Activated naive CD4-positive, alpha-beta T cell treated with anti-CD3 and anti-CD28 coated beads, Interleukin-2, amount 10 ng/mL, durations not matched to agents 7 days and 5 days (primary cell): ENCODE measurements at regions not wholly inside any gene's neighbourhood (a gene's known extent, or its start where the extent isn't known, plus 50 kb on each side); places are given as distances from the start of the nearest gene placed in this dataset.

Experiments
- CTCF ChIA-PET: fragments of 350-600 bp; sonication (Branson Sonifier 250); formaldehyde crosslinking; loops from one replicate; lab custom pipeline; 2021; ENCODE audit warnings: antibody characterized with exemption; lab: Charles Lee
- DNase-seq: peaks from one replicate; pipeline ENCODE4 v3.0.0-alpha.2; 2020
- H3K27ac Mint-ChIP-seq: one replicate; pipeline ENCODE4 v1.8.0; 2021; ENCODE audit warnings: mild to moderate bottlenecking, moderate library complexity, mixed read lengths
- H3K27me3 Mint-ChIP-seq: one replicate; pipeline ENCODE4 v1.8.0; 2021; ENCODE audit warnings: mild to moderate bottlenecking, mixed read lengths
- H3K36me3 Mint-ChIP-seq: one replicate; pipeline ENCODE4 v1.8.0; 2021; ENCODE audit warnings: mixed read lengths
- H3K4me1 Mint-ChIP-seq: one replicate; pipeline ENCODE4 v1.8.0; 2021; ENCODE audit warnings: mixed read lengths
- H3K4me3 Mint-ChIP-seq: one replicate; pipeline ENCODE4 v1.8.0; 2021; ENCODE audit warnings: mild to moderate bottlenecking, moderate library complexity, mixed read lengths
- H3K9me3 Mint-ChIP-seq: one replicate; pipeline ENCODE4 v1.8.0; 2021; ENCODE audit warnings: mixed read lengths

GRCh38 chr13:91085127-91085526 is 262.4 kb upstream of the MIR17HG start:
- H3K27me3 Mint-ChIP-seq: no peaks in the 10 kb centered on the region
- no peaks in the 10 kb centered on the region for H3K36me3 Mint-ChIP-seq
- no peaks in the 10 kb centered on the region for H3K4me1 Mint-ChIP-seq
- CTCF ChIA-PET: no interaction called here
- no peak overlapping the region for H3K27ac Mint-ChIP-seq
- H3K9me3 Mint-ChIP-seq: no peaks in the 10 kb centered on the region
- no peak for DNase-seq
- H3K4me3 Mint-ChIP-seq: no peak overlapping the region

- CTCF ChIA-PET: no interaction called here
- no peak overlapping the region for H3K27ac Mint-ChIP-seq
- no peaks in the 10 kb centered on the region for H3K9me3 Mint-ChIP-seq
- no peaks in the 10 kb centered on the region for H3K4me1 Mint-ChIP-seq
- no peak for DNase-seq
- no peaks in the 10 kb centered on the region for H3K36me3 Mint-ChIP-seq
- no peak overlapping the region for H3K4me3 Mint-ChIP-seq
- no peaks in the 10 kb centered on the region for H3K27me3 Mint-ChIP-seq
Measured at GRCh38 chr13:91086936-91087716, 260.4 kb upstream of the MIR17HG start.

GRCh38 chr13:91097269-91097668 is 250.2 kb upstream of the MIR17HG start:
- CTCF ChIA-PET: no interaction called here

GRCh38 chr13:91099877-91100276 is 247.6 kb upstream of the MIR17HG start:
- CTCF ChIA-PET: no interaction called here
- no peaks in the 10 kb centered on the region for H3K36me3 Mint-ChIP-seq
- no peak for DNase-seq
- H3K9me3 Mint-ChIP-seq: no peaks in the 10 kb centered on the region
- no peak overlapping the region for H3K27ac Mint-ChIP-seq
- H3K27me3 Mint-ChIP-seq: no peaks in the 10 kb centered on the region
- H3K4me1 Mint-ChIP-seq: no peaks in the 10 kb centered on the region
- no peak overlapping the region for H3K4me3 Mint-ChIP-seq

More at GRCh38 chr13:91097269-91097668, 250.2 kb upstream of the MIR17HG start:
- H3K4me3 Mint-ChIP-seq: no peak overlapping the region
- no peak overlapping the region for H3K27ac Mint-ChIP-seq
- H3K36me3 Mint-ChIP-seq: no peaks in the 10 kb centered on the region
- no peaks in the 10 kb centered on the region for H3K9me3 Mint-ChIP-seq
- DNase-seq: no peak
- H3K4me1 Mint-ChIP-seq: no peaks in the 10 kb centered on the region
- no peaks in the 10 kb centered on the region for H3K27me3 Mint-ChIP-seq

GRCh38 chr13:91100944-91101343 is 246.5 kb upstream of the MIR17HG start:
- no peak for DNase-seq
- H3K27ac Mint-ChIP-seq: no peak overlapping the region
- CTCF ChIA-PET: no interaction called here
- H3K4me3 Mint-ChIP-seq: no peak overlapping the region
- no peaks in the 10 kb centered on the region for H3K9me3 Mint-ChIP-seq
- H3K27me3 Mint-ChIP-seq: no peaks in the 10 kb centered on the region
- no peaks in the 10 kb centered on the region for H3K36me3 Mint-ChIP-seq
- H3K4me1 Mint-ChIP-seq: no peaks in the 10 kb centered on the region

GRCh38 chr13:91101381-91101780 is 246.1 kb upstream of the MIR17HG start:
- Mint-ChIP-seq H3K36me3 (no peaks in the 10 kb centered on the region), H3K4me3 (no peak overlapping the region), H3K4me1 (no peaks in the 10 kb centered on the region), H3K27ac (no peak overlapping the region), H3K9me3 (no peaks in the 10 kb centered on the region), H3K27me3 (no peaks in the 10 kb centered on the region)
- CTCF ChIA-PET: no interaction called here
- no peak for DNase-seq

- DNase-seq: no peak
- Mint-ChIP-seq H3K4me3 (no peak overlapping the region), H3K27ac (no peak overlapping the region), H3K4me1 (no peaks in the 10 kb centered on the region), H3K9me3 (no peaks in the 10 kb centered on the region), H3K36me3 (no peaks in the 10 kb centered on the region), H3K27me3 (no peaks in the 10 kb centered on the region)
- CTCF ChIA-PET: no interaction called here
Measured at GRCh38 chr13:91105270-91105669, 242.2 kb upstream of the MIR17HG start.

GRCh38 chr13:91106565-91106964 is 240.9 kb upstream of the MIR17HG start:
- CTCF ChIA-PET: interaction anchor here (0.6 kb wide), 1 partner anchor 10 kb away, joined by 3 read pairs; no protein-coding TSS in a partner anchor
- no peaks in the 10 kb centered on the region for H3K27me3 Mint-ChIP-seq
- H3K27ac Mint-ChIP-seq: no peak overlapping the region
- no peaks in the 10 kb centered on the region for H3K9me3 Mint-ChIP-seq
- no peak overlapping the region for H3K4me3 Mint-ChIP-seq
- no peaks in the 10 kb centered on the region for H3K4me1 Mint-ChIP-seq
- no peaks in the 10 kb centered on the region for H3K36me3 Mint-ChIP-seq
- DNase-seq: no peak

- no peaks in the 10 kb centered on the region for H3K9me3 Mint-ChIP-seq
- CTCF ChIA-PET: no interaction called here
- H3K27ac Mint-ChIP-seq: no peak overlapping the region
- DNase-seq: no peak
- H3K27me3 Mint-ChIP-seq: no peaks in the 10 kb centered on the region
- H3K36me3 Mint-ChIP-seq: no peaks in the 10 kb centered on the region
- H3K4me3 Mint-ChIP-seq: no peak overlapping the region
- H3K4me1 Mint-ChIP-seq: no peaks in the 10 kb centered on the region
Measured at GRCh38 chr13:91108315-91108714, 239.2 kb upstream of the MIR17HG start.

- DNase-seq: no peak
- CTCF ChIA-PET: no interaction called here
- H3K27me3 Mint-ChIP-seq: no peaks in the 10 kb centered on the region
- no peak overlapping the region for H3K27ac Mint-ChIP-seq
- no peaks in the 10 kb centered on the region for H3K9me3 Mint-ChIP-seq
- no peaks in the 10 kb centered on the region for H3K36me3 Mint-ChIP-seq
- H3K4me1 Mint-ChIP-seq: no peaks in the 10 kb centered on the region
- no peak overlapping the region for H3K4me3 Mint-ChIP-seq
Measured at GRCh38 chr13:91111476-91112200, 235.8 kb upstream of the MIR17HG start.

- CTCF ChIA-PET: no interaction called here
- Mint-ChIP-seq H3K9me3 (no peaks in the 10 kb centered on the region), H3K36me3 (no peaks in the 10 kb centered on the region), H3K4me3 (no peak overlapping the region), H3K27ac (no peak overlapping the region), H3K4me1 (no peaks in the 10 kb centered on the region), H3K27me3 (no peaks in the 10 kb centered on the region)
- no peak for DNase-seq
Measured at GRCh38 chr13:91112201-91112923, 235.1 kb upstream of the MIR17HG start.

GRCh38 chr13:91112924-91113277 is 234.6 kb upstream of the MIR17HG start:
- DNase-seq: no peak
- CTCF ChIA-PET: no interaction called here
- Mint-ChIP-seq H3K4me1 (no peaks in the 10 kb centered on the region), H3K36me3 (no peaks in the 10 kb centered on the region), H3K4me3 (no peak overlapping the region), H3K27me3 (no peaks in the 10 kb centered on the region), H3K9me3 (no peaks in the 10 kb centered on the region), H3K27ac (no peak overlapping the region)

GRCh38 chr13:91115776-91116175 is 231.7 kb upstream of the MIR17HG start:
- no peaks in the 10 kb centered on the region for H3K9me3 Mint-ChIP-seq
- no peak overlapping the region for H3K27ac Mint-ChIP-seq
- H3K36me3 Mint-ChIP-seq: no peaks in the 10 kb centered on the region
- no peaks in the 10 kb centered on the region for H3K4me1 Mint-ChIP-seq
- H3K4me3 Mint-ChIP-seq: no peak overlapping the region
- H3K27me3 Mint-ChIP-seq: no peaks in the 10 kb centered on the region
- DNase-seq: no peak
- CTCF ChIA-PET: no interaction called here

- no peak for DNase-seq
- Mint-ChIP-seq H3K9me3 (no peaks in the 10 kb centered on the region), H3K36me3 (no peaks in the 10 kb centered on the region), H3K4me3 (no peak overlapping the region), H3K4me1 (no peaks in the 10 kb centered on the region), H3K27ac (no peak overlapping the region), H3K27me3 (no peaks in the 10 kb centered on the region)
- CTCF ChIA-PET: no interaction called here
Measured at GRCh38 chr13:91117351-91117750, 230.1 kb upstream of the MIR17HG start.
